GM19455 (cell line): ENCODE measurements at regions not wholly inside any gene's neighbourhood (a gene's known extent, or its start where the extent isn't known, plus 50 kb on each side); places are given as distances from the start of the nearest gene placed in this dataset.
"Not testable (repeated sequence)": the region's sequence is repeated elsewhere in the genome, so short reads cannot be mapped to it uniquely, and the experiment has no call there.

Experiments used
- ATAC-seq: cut with Tn5 transposase; IDR thresholded peaks from one replicate; pipeline ENCODE4 v1.9.1; 2021; ENCODE audit not compliant: unreplicated experiment

DNA sequence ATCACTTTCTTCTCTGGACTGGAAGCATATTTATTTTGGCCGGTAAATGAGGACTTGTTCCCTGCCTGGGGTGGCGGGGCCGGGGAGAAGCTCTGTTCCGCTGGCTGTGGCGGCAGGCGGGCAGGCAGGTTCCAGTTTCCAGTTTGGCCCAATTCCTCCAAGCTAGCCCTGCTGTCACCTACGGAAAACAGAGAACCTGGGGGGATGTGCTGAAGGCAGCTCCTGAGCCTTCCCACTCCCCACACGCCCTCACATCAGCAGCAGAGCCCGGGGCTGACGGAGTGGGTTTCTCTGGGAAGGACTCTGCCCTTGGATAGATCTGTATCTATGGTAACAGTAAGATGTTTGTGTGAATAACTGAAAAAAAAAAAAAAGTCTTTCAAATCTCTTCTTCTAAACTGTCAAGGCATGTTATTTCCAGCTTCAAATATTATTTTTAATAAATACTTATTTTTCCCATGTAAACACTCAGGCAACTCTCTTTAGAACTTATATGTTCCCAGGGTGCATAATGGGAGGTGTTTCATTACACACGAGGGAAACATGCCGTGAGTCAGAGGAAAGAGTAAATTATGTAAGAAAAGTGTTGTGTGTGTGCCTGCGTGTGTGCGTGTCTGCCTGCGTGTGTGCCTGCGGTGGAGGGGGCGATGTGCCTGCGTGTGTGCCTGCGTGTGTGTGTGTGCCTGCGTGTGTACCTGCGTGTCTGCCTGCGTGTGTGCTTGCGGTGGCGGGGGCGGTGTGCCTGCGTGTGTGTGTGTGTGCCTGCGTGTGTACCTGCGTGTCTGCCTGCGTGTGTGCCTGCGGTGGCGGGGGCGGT is 116.1 kb upstream of the ZNF516 start:
- ATAC-seq, result no peak

DNA sequence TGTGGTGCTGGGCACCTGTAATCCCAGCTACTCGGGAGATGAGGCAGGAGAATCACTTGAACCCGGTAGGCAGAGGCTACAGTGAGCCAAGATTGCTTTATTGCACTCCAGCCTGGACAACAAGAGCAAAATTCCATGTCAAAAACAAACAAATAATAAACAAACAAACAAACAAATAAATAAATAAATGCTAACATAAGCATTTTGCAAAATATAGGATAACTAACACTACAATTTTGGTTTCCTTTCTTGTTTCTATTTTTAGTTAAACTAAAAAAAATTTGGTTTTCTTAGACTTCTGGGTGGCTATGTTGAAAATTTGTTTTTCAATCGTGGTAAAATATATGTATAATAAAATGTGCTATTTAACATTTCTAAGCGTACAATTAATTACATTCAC is 115.0 kb upstream of the ZNF516 start:
- no peak for ATAC-seq

DNA sequence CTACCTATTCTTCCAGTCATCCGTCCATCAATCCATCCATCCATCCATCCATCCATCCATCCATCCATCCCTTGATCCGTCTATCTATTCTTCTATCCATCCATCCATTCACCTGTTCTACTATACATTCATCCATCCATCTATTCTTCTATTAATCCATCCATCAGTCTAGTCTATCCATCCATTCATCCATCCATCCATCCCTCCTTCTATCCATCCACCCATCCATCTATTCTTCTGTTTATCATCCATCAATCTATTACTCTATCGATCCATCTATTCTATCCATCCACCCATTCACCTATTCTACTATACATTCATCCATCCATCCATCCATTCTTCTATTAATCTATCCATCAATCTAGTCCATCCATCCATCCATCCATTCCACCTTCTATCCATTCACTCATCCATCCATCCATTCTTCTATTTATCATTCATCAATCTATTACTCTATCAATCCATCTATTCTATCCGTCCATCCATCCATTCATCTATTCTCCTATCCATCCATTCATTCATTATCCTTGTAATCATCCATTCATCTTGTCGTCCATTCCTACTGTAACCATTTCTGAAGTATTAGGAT is 110.4 kb upstream of the ZNF516 start:
- no peak for ATAC-seq

DNA sequence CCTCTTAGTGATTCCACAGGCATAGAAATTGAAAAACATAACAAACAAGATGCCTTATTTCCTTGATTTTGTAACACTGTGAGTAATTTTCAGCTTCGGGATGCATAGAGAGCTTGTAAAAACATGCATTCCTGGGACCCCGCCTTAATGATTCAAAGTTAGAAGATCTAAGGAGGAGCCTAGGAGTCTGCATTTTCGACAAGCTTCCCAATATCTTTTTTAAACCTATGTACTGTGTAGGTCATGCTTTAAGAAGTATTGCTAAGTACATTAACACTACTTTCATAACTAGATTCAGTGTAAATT is 109.8 kb upstream of the ZNF516 start:
- no peak for ATAC-seq

DNA sequence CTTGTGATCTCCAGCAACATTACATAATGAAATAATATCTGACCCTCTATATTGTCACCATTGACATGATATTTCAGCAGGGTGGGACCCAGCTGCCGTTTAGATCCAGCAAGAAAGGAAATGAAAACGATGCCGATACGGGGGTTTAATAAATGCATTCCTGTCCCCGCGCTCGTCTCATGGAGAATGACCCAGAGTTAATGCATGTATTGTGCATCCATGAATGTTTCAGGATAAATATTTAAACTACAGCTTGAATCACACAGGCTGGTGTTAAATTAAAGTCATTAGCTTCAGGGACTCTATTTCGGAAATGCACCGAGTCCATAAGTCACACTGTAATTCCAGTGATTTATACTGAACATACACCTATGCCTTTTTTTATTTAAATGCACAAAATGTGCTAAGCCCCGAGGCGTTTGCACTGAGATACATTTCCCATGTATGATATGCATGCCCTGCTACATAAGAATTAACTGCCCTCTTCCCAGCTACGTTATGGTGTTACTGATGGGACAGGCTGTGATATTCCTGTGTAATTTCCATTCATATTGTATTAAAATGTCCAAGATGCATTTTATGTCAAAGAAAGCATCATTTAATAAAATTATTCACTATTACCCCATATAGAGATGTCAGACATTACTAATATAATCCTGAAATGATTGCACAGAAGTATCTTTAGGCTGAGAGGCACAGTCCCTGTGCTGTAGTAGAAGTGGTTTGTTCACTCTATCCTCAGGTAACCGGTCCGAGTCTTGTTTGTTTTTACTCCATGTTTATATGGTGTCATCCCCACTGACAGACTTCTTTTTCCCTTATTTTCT is 109.3 kb upstream of the ZNF516 start:
- no peak for ATAC-seq

DNA sequence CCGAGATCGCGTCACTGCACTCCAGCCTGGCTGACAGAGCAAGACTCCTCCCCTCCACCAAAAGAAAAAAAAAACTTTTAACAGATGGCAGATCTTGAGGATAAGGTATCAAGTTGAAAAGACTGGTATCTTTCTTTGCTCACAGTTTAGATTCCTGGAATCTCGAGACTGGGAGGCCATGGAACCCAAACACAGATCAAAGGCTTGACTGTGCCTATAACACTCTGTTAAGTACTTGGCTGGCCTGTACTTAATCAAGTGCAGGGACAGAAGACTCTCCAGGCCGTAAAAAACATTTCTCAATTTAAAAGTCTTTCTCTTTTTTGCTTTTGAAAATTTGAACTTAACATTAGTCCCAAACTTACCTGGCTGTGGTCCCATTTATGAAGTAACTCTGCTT is 107.1 kb upstream of the ZNF516 start:
- no peak for ATAC-seq

- not testable (repeated sequence) for ATAC-seq
These were observed 105.0 kb upstream of the ZNF516 start for GRCh38 chr18:76600076-76600475.

- no peak for ATAC-seq
These were observed 99.9 kb upstream of the ZNF516 start for GRCh38 chr18:76594966-76595365.

DNA sequence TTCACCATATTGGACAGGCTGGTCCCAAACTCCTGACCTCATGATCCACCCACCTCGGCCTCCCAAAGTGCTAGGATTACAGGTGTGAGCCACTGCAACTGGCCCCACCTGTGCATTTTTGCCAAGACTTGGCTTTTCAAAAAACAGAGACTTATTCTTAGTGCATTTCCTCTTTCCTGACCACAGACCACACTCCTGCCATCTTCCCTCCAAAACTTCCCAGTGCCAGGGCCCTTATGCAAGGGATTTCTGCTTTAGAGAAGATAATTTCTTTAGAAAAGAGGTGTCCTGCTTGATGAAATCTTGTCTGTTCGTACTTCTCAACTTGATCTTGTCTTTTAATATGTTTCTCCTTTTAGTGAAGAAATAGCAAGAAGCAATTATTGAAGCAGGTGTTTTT is 98.8 kb upstream of the ZNF516 start:
- ATAC-seq, result no peak

DNA sequence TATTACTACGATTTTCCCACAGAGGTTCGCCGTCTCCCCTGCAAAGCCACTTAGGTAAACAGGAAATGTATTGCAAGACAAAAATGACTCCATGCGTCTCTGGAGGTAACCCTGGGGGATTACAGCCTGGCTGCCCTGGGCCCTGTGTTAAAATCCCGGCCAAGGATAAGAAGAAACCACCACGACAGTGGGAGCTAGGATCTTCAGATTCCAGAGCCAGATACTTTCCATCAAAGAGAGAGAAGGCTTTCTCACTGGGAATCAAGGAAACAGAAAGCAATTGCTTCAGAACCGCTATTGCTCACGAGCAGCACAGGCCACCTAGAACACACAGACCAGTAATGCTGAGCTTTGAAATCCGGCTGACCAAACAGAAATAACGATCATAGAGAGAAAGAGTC is 97.9 kb upstream of the ZNF516 start:
- no peak for ATAC-seq

- ATAC-seq, result no peak
These were observed 97.1 kb upstream of the ZNF516 start for GRCh38 chr18:76592096-76592495.

DNA sequence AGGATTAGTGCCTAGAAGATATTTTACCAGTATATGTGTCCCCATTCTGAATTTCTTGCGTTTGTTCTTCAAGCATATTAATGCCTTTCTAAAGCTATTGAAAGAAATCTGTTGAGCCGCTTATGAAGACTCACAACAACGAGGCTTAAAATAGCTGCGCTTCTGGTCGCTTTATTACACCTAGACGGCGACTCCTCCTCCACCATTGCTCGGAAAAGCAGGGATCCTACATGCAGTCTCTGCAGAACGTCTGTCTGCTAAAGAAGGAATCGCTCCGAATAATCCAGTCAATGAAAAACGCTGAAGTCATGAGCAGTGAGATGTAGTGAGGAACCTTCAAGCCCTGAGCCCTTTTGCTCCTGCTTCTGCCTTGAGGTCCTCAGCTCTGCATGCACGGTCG is 94.8 kb upstream of the ZNF516 start:
- no peak for ATAC-seq

GRCh38 chr18:76589316-76589715 is 94.3 kb upstream of the ZNF516 start:
- ATAC-seq, result no peak

DNA sequence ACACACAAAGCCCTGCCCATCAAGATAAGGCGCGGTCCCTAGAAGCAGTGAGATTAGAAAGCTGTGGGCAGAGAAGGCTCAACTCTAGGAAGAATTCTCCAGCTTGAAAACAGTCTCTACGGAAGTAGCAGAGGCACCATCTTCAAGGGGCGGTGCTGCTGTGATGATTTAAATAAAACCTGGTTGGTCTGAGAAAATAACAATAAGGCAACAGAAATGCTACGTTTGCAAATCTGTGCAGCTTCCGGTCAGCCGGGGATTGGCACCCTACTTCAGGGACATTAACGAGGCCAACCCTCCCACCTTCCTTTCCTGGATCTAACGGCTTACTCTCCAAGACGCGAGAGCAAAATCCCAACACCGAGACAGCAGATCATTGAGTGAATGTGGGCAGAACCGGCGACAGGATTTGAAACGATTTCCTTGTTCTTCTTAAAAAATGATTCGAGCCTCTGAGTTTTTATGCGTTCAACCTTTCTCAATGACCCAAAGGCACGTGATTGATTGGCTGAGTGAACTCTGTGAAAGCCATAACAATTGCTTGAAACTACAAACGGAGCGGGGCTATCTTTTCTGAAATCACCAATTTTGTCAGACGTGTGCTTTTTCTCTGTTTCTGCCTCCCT is 93.7 kb upstream of the ZNF516 start:
- ATAC-seq, result no peak

DNA sequence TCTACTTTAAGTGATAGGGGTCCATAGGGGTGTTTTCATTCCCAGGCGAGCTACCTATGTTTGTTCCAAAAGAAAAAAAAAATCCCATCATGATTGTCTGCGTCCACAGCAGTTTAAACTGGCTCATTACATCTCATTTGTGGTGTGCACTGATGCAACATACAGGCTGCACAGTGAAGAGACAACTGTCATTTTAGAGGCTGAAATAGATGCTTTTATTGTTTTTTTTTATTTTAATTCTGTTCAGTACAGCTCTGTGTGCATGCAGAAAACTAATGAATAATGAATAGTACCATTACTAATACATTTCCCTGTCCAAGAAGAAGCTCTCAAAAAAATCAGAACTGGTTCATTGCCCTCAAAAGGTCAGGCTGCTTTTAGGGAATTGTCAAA is 92.8 kb upstream of the ZNF516 start:
- no peak for ATAC-seq

- no peak for ATAC-seq
These were observed 92.3 kb upstream of the ZNF516 start for GRCh38 chr18:76587147-76587878.

DNA sequence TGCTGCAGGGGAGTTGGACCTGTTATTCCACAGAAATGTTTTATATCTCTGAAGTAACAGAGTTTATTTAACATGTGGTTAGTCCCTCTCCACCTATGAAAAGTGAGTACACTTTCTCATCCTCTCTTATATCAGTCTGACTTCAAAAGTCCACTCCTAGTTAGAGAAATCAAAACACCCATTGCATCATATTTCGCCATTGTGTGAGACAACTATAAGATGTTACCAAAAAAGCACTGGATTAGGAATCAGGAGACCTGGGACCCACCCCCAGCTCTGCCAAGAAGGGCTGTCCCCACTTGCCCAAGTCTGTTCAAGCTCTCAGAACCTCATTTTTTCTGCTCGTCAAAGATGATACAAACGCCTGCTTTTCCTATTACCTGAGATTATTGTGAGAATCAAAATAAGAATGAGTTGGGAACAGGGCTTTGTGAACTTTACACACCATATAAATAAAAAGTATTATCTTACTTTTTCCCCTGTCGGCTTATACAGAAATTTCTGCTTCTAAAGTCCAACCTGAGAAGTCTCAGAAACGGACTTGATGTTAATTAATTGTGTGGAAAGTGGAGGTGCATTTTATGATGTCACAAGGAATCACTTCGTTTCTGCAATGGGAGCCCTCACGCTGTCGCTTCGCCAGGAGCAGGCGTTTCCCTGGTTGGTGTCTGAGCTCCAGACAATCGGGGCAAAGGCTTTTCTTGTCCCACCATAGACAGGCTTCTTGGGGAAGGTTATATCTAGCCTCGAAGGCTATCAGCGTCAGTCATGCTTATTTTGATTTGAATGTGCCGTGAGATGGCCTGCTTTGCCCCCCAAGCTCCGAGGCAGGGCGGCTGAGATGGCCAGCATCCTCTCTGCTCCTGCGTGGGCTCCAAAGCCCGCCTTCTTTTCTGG is 89.6 kb upstream of the ZNF516 start:
- ATAC-seq, result no peak

- ATAC-seq, result no peak
These were observed 86.2 kb upstream of the ZNF516 start for GRCh38 chr18:76581261-76581660.

DNA sequence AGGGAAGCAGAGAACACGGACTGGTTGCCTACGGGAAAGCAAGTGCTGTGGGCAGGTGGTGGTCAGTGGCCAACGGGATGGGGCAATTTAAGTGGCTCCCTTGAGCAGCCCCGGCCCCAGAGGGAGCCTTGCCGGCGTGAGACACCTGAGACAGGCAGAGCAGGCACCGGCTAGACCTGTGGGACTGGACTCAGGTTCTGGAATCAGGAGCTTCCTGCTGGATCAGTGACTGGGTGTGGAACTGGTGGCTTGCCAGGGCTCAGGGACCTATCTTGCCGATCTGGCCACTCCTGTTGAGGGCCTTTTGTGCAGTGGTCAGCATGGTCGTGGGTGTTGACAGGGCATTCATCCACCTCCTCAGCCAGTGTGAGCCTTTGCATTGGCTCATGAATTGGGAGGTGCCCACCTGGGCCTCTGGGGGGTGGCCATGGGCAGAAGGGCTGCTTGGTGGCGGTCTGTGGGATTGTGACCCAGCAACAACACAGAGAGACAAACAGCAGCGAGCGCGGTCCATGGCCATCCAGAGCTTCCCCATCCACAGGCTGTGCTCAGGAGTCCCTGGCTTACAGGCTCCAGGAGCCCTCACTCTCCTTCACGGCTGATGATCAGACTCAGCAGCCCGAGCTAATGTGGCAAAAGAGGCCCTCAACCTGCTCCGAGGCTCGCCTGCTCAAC is 85.4 kb upstream of the ZNF516 start:
- no peak for ATAC-seq

- no peak for ATAC-seq
These were observed 84.3 kb upstream of the ZNF516 start for GRCh38 chr18:76579301-76579695.
